ENCODE measurements at regions not wholly inside any gene's neighbourhood (a gene's known extent, or its start where the extent isn't known, plus 50 kb on each side); places are given as distances from the start of the nearest gene placed in this dataset.

- no peak for DNase-seq (ENCODE audit: low read depth)
These were observed 82.6 kb upstream of the PCGF5 start for GRCh38 chr10:91137822-91138221.

- DNase-seq (ENCODE audit: low read depth), result no peak
These were observed 79.4 kb upstream of the PCGF5 start for GRCh38 chr10:91140995-91141549.

GRCh38 chr10:91144961-91145360 lies 75.5 kb upstream of the PCGF5 start:
- DNase-seq (ENCODE audit: low read depth), result no peak

- peak; percentile 5 for DNase-seq (ENCODE audit: low read depth)
These were observed 74.3 kb upstream of the PCGF5 start for GRCh38 chr10:91146146-91146545.

GRCh38 chr10:91149550-91149949 lies 70.9 kb upstream of the PCGF5 start:
- DNase-seq (ENCODE audit: low read depth), result no peak

GRCh38 chr10:91150631-91151030 lies 69.8 kb upstream of the PCGF5 start:
- DNase-seq (ENCODE audit: low read depth), result no peak

GRCh38 chr10:91153508-91153907 lies 67.0 kb upstream of the PCGF5 start:
- DNase-seq (ENCODE audit: low read depth), result no peak

GRCh38 chr10:91154842-91155241 lies 65.6 kb upstream of the PCGF5 start:
- no peak for DNase-seq (ENCODE audit: low read depth)

- no peak for DNase-seq (ENCODE audit: low read depth)
These were observed 64.3 kb upstream of the PCGF5 start for GRCh38 chr10:91156196-91156595.

GRCh38 chr10:91159254-91159783 lies 61.1 kb upstream of the PCGF5 start:
- DNase-seq (ENCODE audit: low read depth), result no peak

GRCh38 chr10:91162050-91162494 lies 58.4 kb upstream of the PCGF5 start:
- peak; percentile 41 for DNase-seq (ENCODE audit: low read depth)

GRCh38 chr10:91162495-91163268 lies 57.8 kb upstream of the PCGF5 start:
- DNase-seq (ENCODE audit: low read depth), result peak; percentile 46

GRCh38 chr10:91163269-91163868 lies 57.1 kb upstream of the PCGF5 start:
- peak; percentile 46 for DNase-seq (ENCODE audit: low read depth)

- DNase-seq (ENCODE audit: low read depth), result peak; percentile 90
These were observed 56.5 kb upstream of the PCGF5 start for GRCh38 chr10:91163869-91164474.

GRCh38 chr10:91164520-91165065 lies 55.9 kb upstream of the PCGF5 start:
- peak; percentile 50 for DNase-seq (ENCODE audit: low read depth)

GRCh38 chr10:91167406-91167805 lies 53.1 kb upstream of the PCGF5 start:
- DNase-seq (ENCODE audit: low read depth), result no peak

GRCh38 chr10:91170418-91170817 lies 50.0 kb upstream of the PCGF5 start:
- no peak for DNase-seq (ENCODE audit: low read depth)

Measured in iris pigment epithelial cell (primary cell).